B cell (primary cell): ENCODE measurements at regions not wholly inside any gene's neighbourhood (a gene's known extent, or its start where the extent isn't known, plus 50 kb on each side); places are given as distances from the start of the nearest gene placed in this dataset.
"Not testable (repeated sequence)": the region's sequence is repeated elsewhere in the genome, so short reads cannot be mapped to it uniquely, and the experiment has no call there.

ENCODE experiments used
- ATAC-seq: fragments of 200-7000 bp; cut with Tn5 transposase; one replicate; pipeline ENCODE4 v1.10.0; 2021; ENCODE audit warnings: low read depth, mild to moderate bottlenecking, moderate number of reproducible peaks, moderate library complexity
- CTCF ChIA-PET: fragments of 350-600 bp; sonication (Branson Sonifier 250); formaldehyde crosslinking; loops from one replicate; lab custom pipeline; 2021; ENCODE audit warnings: antibody characterized with exemption, inconsistent platforms; lab: Charles Lee
- POLR2A ChIA-PET: fragments of 350-600 bp; sonication (Branson Sonifier 250); formaldehyde crosslinking; loops from one replicate; lab custom pipeline; 2021; ENCODE audit warnings: antibody characterized with exemption; lab: Charles Lee
- DNase-seq: peaks from one replicate; pipeline ENCODE4 v3.0.0; 2013
- H2AFZ ChIP-seq: 2 replicates; pipeline ENCODE4 v1.6.1; 2012; ENCODE audit warnings: mild to moderate bottlenecking, low read depth, low read length; ENCODE audit not compliant: insufficient read depth, poor library complexity, severe bottlenecking
- H3K27ac ChIP-seq, 2 donors: 1 replicate in 1 of 2; 2 replicates in 1 of 2; pipeline ENCODE4 v1.5.1; 2012 to 2013; ENCODE audit warnings: low read length in 2 of 2, mild to moderate bottlenecking in 2 of 2, moderate library complexity in 1 of 2
- H3K27me3 ChIP-seq, 4 experiments: fragments of 200-600 bp in 1 of 4; sonication (generic) in 1 of 4; replicated peaks in 1 of 4; 1 replicate in 2 of 4; 2 replicates in 2 of 4; pipeline versions ENCODE4 v1.6.1 to v1.7.0; 2013 to 2016; ENCODE audit warnings: low read length in 3 of 4, mild to moderate bottlenecking in 2 of 4, mixed read lengths in 1 of 4, moderate library complexity in 1 of 4; ENCODE audit not compliant: insufficient read depth in 4 of 4, control insufficient read depth in 3 of 4; ENCODE audit errors: control extremely low read depth in 1 of 4
- H3K36me3 ChIP-seq, 2 experiments: replicated peaks in 1 of 2; 1 replicate in 1 of 2; 2 replicates in 1 of 2; pipeline versions ENCODE4 v1.6.1 to v1.7.1; 2013; ENCODE audit warnings: low read length in 1 of 2; ENCODE audit not compliant: insufficient read depth in 2 of 2, control insufficient read depth in 1 of 2; ENCODE audit errors: control extremely low read depth in 1 of 2, extremely low read depth in 1 of 2
- H3K4me1 ChIP-seq, 2 donors: fragments of 200-600 bp in 1 of 2; sonication (generic) in 1 of 2; 1 replicate in 1 of 2; 2 replicates in 1 of 2; pipeline versions ENCODE4 v1.5.1 to v1.6.1; 2013 to 2017; ENCODE audit warnings: low read length in 2 of 2; ENCODE audit not compliant: control insufficient read depth in 2 of 2, insufficient read depth in 2 of 2
- H3K4me2 ChIP-seq: replicated peaks from 2 replicates; pipeline ENCODE3; 2012; ENCODE audit warnings: mild to moderate bottlenecking, low read depth, low read length; ENCODE audit not compliant: poor library complexity, severe bottlenecking
- H3K4me3 ChIP-seq, 5 experiments: fragments of 200-600 bp in 1 of 5; sonication (generic) in 1 of 5; 1 replicate in 3 of 5; 2 replicates in 2 of 5; pipeline versions ENCODE4 v1.5.1 to v1.7.0; 2011 to 2016; ENCODE audit warnings: low read length in 4 of 5, mild to moderate bottlenecking in 4 of 5, low read depth in 2 of 5, control low read depth in 1 of 5, moderate library complexity in 1 of 5; ENCODE audit not compliant: insufficient read depth in 1 of 5; ENCODE audit errors: control extremely low read depth in 1 of 5, extremely low read depth in 1 of 5
- H3K79me2 ChIP-seq: fragments of 200-600 bp; sonication (generic); one replicate; pipeline ENCODE4 v1.6.0; 2016; ENCODE audit warnings: low read length; ENCODE audit not compliant: control insufficient read depth, insufficient read depth
- H3K9ac ChIP-seq: fragments of 200-600 bp; sonication (generic); 2 replicates; pipeline ENCODE4 v1.6.1; 2017; ENCODE audit warnings: mild to moderate bottlenecking, low read length, moderate library complexity
- H3K9me3 ChIP-seq, 3 donors: one replicate each; pipeline versions ENCODE4 v1.6.1 to v1.7.1; 2013; ENCODE audit warnings: low read length in 2 of 3; ENCODE audit not compliant: control insufficient read depth in 2 of 3, insufficient read depth in 1 of 3; ENCODE audit errors: control extremely low read depth in 1 of 3
- H4K20me1 ChIP-seq: 2 replicates; pipeline ENCODE4 v1.6.0; 2012; ENCODE audit warnings: mild to moderate bottlenecking, low read length; ENCODE audit not compliant: insufficient read depth, control insufficient read depth, poor library complexity, severe bottlenecking
- H3K27ac Mint-ChIP-seq: one replicate; pipeline ENCODE4 v1.8.0; 2021; ENCODE audit warnings: mixed read lengths
- H3K27me3 Mint-ChIP-seq: one replicate; pipeline ENCODE4 v1.8.0; 2021; ENCODE audit warnings: mixed read lengths
- H3K4me1 Mint-ChIP-seq: one replicate; pipeline ENCODE4 v1.8.0; 2021; ENCODE audit warnings: mixed read lengths
- H3K4me3 Mint-ChIP-seq: one replicate; pipeline ENCODE4 v1.8.0; 2021; ENCODE audit warnings: mixed read lengths
- H3K9me3 Mint-ChIP-seq: one replicate; pipeline ENCODE4 v1.8.0; 2022; ENCODE audit warnings: mixed read lengths; ENCODE audit not compliant: insufficient read depth
- CTCF ChIP-seq: fragments of 200-600 bp; IDR thresholded peaks from one replicate; pipeline ENCODE4 v1.8.0; 2022; ENCODE audit warnings: antibody characterized with exemption, mild to moderate bottlenecking
- WGBS: methylation state at CpG from one replicate; pipeline ENCODE4 v1.1.5; 2013; ENCODE audit warnings: missing lambda C conversion rate; ENCODE audit not compliant: insufficient coverage; 5-methylcytosine and 5-hydroxymethylcytosine counted together
- intact Hi-C: fragments of 100-400 bp; cut with micrococcal nuclease; formaldehyde crosslinking; loops from one replicate; pipeline ENCODE4 v1.10.0; 2022

- Histone ChIP-seq H3K36me3 (no peaks in the 10 kb centered on the region), H3K4me1 (no peaks in the 10 kb centered on the region), H3K4me2 (no peak overlapping the region), H4K20me1 (no peaks in the 10 kb centered on the region), H2AFZ (no peak overlapping the region), H3K9me3 (no peaks in the 10 kb centered on the region), H3K4me3 (no peak overlapping the region), H3K9ac (no peak overlapping the region), H3K27ac (no peak overlapping the region), H3K79me2 (no peaks in the 10 kb centered on the region), H3K27me3 (peaks cover 0 to under 1% (median 0%) of the 10 kb centered on the region in 4 experiments)
- H3K4me1 Mint-ChIP-seq, result no peaks in the 10 kb centered on the region
- CTCF ChIA-PET, result no interaction called here
- no peak overlapping the region for H3K4me3 Mint-ChIP-seq
- no peak for DNase-seq
- H3K9me3 Mint-ChIP-seq, result no peaks in the 10 kb centered on the region
- no peak for TF ChIP-seq CTCF
- 93% methylated on average over 13 of the region's 16 CpGs for WGBS
- peaks cover 23% of the 10 kb centered on the region for H3K27me3 Mint-ChIP-seq
- no peak for ATAC-seq
- POLR2A ChIA-PET, result no interaction called here
- H3K27ac Mint-ChIP-seq, result no peak overlapping the region
- intact Hi-C loops, result no loop called here
These were observed 111.2 kb upstream of the PPM1J start for GRCh38 chr1:112826217-112826944.

GRCh38 chr1:112825563-112826216 lies 110.6 kb upstream of the PPM1J start:
- H4K20me1 ChIP-seq, H3K4me1 Mint-ChIP-seq, H3K4me3 Mint-ChIP-seq, H3K4me1 ChIP-seq, H3K36me3 ChIP-seq, POLR2A ChIA-PET, H3K4me2 ChIP-seq, H3K9me3 Mint-ChIP-seq, CTCF ChIA-PET, H2AFZ ChIP-seq, H3K9ac ChIP-seq, H3K27ac ChIP-seq, H3K27ac Mint-ChIP-seq, H3K27me3 ChIP-seq, H3K79me2 ChIP-seq, H3K4me3 ChIP-seq, H3K9me3 ChIP-seq, DNase-seq, ATAC-seq, intact Hi-C loops: not testable (repeated sequence)
- peaks cover 23% of the 10 kb centered on the region for H3K27me3 Mint-ChIP-seq
- WGBS, result 89% methylated on average over 6 of the region's 7 CpGs

- H3K9ac ChIP-seq, CTCF ChIA-PET, H3K4me3 Mint-ChIP-seq, H3K4me3 ChIP-seq, H3K79me2 ChIP-seq, POLR2A ChIA-PET, H3K27ac Mint-ChIP-seq, H3K4me1 Mint-ChIP-seq, H4K20me1 ChIP-seq, H3K4me2 ChIP-seq, H3K9me3 Mint-ChIP-seq, DNase-seq, intact Hi-C loops, H2AFZ ChIP-seq, H3K4me1 ChIP-seq, H3K36me3 ChIP-seq, ATAC-seq, H3K27ac ChIP-seq, H3K9me3 ChIP-seq, H3K27me3 ChIP-seq: not testable (repeated sequence)
- peaks cover 23% of the 10 kb centered on the region for H3K27me3 Mint-ChIP-seq
- 100% methylated on average over 4 of the region's 6 CpGs for WGBS
These were observed 109.9 kb upstream of the PPM1J start for GRCh38 chr1:112825075-112825474.
